ENCODE measurements at regions not wholly inside any gene's neighbourhood (a gene's known extent, or its start where the extent isn't known, plus 50 kb on each side); places are given as distances from the start of the nearest gene placed in this dataset.

DNA sequence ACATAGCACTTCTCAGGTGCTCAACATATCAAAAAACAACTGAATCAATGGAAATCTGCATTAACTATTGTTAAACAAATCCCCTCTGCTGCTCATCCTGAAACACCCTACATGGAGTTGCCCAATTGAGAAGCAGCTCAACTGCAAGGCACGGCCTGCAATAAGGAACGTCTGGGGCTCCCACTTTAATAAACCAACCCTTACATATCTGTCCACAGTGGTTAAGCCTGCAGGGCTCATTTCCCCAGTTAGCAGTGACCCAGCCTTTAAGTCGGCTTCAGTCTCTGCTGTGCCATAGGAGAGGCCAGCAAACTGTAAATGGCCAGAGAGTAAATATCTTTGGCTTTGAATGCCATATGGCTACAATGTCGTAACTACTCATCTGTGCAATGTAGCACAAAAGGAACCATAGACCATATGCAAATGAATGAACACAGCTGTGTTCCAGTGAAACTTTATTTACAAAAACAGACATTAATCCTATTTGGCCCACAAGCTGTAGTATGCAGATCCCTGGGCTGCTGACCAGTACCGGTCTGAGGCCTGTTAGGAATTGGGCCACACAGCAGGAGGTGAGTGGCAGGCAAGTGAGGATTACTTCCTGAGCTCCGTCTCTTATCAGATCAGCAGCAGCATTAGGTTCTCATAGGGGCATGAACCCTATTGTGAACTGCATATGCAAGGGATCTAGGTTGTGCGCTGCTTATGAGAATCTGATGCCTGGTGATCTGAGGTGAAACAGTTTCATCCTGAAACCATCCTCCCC lies 522.7 kb upstream of the CDH4 start:
- no peak for DNase-seq

DNA sequence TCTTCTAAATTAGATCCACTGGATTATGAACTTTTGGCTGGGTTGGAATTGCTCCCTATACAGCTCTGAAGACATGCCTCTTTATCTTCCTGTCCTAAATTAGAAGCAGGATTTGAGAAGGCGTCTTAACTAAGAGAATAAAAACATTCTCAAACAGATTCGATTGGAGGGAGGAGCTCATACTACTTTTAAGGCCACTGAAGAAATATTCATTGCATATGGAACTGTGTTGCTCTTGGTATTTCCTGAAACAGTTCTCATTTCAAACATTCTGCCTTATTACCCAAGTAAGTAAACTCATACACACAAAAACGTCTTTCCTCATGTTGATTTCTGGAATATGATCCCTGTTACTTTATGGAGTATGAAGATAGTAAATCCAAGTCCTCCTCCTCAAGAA lies 519.7 kb upstream of the CDH4 start:
- no peak for DNase-seq

DNA sequence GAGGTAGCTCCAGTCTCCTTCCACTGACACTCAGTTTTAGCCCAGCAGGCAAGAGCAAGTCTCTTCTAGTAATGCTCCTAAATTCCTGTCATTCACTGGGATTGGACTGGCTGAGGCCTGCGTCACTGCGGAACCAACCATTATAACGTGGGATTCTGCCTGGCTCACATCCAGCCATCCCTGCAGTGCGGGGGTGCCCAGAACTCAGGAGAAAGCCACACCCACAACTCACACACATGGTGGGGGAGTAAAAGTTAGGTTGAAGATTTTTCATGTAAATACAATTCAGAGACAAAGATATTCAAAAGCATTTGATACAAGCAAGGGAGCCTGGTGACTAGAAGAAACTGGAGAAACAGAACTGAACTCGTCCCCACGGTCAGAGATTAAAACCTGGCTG lies 504.0 kb upstream of the CDH4 start:
- DNase-seq, result no peak

- no peak for DNase-seq
Measured at GRCh38 chr20:60749804-60750602, 502.1 kb upstream of the CDH4 start.

- DNase-seq, result no peak
Measured at GRCh38 chr20:60750909-60751308, 501.2 kb upstream of the CDH4 start.

DNA sequence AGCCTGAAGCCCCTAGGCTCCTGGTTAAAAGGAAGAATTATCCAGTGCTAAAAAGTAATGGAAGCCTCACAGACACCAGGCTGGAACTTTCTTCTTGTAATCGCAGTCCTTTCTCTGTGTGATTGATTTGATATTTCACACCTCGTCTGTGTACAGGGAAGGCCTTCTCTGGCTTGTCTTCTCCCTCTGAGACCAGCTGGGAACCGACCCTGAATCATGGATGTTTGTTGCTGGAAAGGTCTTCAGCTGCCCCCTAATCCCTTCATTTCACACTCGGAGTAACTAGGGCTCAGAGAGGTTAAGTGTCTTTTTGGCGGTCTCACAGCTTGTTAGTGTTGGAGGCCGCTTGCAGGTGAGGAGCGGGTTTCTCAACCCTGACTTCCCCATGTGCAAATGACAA lies 500.2 kb upstream of the CDH4 start:
- DNase-seq, result no peak

GRCh38 chr20:60752741-60753420 lies 499.2 kb upstream of the CDH4 start:
- DNase-seq, result no peak

GRCh38 chr20:60754856-60755255 lies 497.2 kb upstream of the CDH4 start:
- no peak for DNase-seq

DNA sequence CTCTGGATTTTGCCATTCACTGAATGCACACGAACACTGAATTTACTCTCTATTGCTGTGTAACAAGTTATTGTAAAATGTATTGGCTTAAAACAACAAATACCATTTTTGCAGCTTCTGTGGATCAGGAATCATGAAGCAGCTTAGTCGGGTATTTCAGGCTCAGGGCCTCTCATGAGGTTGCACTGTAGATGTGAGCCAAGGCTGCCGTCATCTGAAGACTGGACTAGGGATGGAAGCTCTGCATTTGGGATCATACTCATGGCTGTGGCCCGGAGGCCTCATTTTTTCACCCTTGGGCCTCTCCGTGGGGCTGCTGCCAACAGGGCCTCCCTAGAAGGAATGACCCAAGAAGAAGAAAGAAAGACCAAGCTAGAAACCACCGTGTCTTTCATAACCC lies 492.4 kb upstream of the CDH4 start:
- DNase-seq, result no peak

DNA sequence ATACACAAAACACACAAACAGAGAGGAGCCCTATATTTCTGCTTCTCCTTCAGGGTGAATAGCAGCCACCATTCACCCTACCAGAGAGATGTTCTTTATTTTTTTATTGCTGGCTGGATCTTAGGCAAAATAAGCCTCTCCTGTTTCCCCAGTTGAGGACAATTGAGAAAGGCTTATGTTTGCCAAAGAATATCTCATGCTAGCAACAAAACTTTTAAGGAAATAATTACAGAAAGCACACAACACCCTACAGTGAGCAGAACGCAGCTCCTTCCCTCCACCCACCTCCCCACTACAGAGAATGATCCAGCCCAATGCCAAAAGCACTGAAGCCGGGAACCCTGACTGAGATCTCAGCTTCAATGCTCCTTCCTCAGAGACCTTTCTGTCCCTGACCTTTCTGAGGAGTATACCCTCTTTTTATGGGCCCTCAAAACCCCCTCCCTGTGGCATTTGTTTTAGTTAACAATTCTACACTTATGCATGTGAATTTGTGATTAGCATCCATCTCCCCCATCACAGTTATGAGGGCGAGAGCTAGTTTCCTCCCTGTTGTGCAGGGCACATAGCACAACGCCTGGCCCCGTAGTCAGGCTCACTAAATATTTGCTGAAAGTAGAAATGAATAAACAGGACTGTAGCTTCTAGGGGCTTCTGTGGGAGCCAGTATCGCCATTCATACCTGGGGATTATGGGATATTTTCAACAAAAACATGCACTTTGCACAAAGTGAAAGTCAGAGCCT lies 491.6 kb upstream of the CDH4 start:
- no peak for DNase-seq

DNA sequence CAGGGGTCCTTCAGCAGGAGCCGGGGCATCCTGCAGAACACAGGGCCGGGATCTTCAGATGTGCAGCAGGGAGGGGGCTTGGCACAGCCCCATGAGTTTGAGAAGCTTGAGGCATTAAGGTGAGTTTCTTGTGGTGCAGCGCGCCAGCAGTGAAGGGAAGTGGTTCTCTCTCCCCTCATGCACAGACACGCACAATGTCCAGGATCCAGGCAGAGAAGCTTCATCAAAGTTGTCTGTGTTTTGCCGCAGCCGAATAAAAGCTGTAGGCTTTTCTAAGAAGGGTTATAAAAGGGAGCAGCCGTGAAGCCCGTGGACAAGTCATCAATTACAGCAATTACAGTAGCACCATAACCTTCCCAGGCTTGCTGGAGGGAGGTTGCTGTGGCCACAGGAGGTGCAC lies 491.0 kb upstream of the CDH4 start:
- DNase-seq, result no peak

DNA sequence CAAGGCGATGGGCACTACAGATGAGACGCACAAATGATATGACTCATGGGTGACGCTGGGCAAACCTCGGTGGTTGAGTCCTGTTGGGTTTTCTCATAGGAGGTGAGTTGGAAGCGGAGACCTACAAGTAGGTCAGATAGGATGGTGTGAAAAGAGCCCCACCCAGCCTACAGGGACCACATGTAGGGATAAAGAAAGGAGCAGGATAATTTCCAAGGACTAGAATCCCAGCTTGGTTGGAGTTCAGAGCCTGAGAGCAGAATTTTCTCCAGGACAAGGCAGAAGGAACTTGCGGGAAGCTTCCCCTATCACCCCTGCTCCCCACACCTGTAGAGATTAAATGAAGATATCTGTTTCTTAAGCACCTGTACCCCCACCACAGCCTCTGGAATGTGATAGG lies 489.7 kb upstream of the CDH4 start:
- DNase-seq, result no peak

DNA sequence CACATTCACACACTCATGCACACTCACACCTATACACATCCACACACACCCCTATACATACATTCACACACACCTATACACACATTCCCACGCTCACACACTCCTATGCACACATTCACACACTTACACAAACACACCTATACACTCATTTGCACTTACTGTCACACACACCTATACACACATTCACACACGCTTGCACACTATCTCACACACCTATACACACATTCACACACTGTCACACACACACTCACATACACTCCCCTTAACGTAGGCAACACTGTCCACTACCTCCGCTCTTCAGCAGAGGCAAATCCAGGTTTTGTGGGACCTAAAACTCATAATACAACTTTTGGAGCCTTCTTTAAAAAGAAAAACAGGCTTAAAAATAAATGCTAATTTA lies 487.7 kb upstream of the CDH4 start:
- DNase-seq, result no peak

DNA sequence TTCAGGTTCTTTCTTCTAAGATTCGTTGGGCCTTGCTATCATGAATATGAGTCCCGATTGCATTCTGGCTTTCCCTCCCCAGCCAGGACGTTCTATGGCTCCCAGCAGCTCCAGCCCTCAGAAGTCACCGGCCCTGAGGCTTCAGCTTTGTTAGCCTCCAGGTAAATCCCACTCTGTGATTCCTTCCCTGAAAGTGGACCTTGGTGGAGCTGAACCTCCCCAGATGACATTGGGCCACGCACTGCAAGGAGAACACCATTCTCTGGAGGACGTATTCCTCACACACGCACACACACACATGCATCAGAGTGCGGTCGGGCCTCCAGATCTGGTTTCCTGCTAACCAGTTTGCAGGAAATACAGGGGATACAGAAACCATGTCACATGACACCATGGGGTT lies 487.3 kb upstream of the CDH4 start:
- no peak for DNase-seq

DNA sequence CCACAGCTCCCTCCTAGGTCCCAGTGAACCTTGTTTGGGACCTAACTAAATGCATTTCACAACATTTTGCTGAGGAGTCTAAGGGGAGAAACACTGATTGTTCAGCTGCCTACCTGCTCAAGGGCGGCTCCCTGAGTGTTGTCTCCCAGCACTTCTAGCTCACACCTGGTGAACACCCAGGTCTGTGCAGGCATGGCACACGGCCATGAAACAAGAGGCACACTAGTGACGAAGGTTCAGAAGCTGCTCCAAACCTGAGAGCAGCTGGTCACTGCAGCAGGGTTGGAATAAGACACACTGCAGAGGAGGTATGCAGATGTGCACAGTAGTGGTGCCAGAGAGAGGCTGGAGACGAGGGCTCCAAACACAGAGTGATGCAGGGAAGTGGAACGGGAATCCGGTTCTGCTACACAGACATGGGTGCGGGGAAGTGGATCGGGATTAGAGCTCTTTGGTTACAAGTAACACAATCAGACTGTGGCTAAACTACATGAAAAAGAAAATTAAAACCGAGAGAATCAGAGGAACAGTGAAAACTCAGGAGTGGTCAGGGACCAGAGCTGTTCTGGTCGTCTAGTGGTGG lies 486.1 kb upstream of the CDH4 start:
- no peak for DNase-seq

- no peak for DNase-seq
Measured at GRCh38 chr20:60768216-60768615, 483.8 kb upstream of the CDH4 start.

- no peak for DNase-seq
Measured at GRCh38 chr20:60780388-60781025, 471.6 kb upstream of the CDH4 start.

DNA sequence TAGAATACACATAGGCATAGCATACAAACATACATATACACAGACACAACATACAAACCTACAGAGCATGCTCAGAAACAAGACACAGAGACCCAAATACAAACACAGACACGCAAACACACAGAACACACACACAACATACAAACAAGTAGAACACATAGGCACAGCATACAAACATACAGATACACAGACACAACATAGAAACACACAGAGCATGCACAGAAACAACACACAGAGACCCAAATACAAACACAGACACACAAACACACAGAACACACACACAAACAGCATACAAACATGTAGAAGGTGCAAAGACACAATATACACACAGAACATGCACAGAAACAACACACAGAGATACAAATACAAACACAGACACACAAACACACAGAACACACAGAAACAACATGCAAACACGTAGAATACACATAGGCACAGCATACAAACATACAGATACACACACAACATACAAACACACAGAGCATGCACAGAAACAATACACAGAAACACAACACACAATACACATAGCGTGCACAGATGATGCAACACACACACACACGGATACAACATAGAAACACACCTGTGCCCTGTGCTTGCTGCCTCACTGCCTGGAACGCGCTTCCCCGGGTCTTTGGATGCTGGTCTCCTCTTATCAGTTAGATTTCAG lies 469.0 kb upstream of the CDH4 start:
- DNase-seq, result no peak

- DNase-seq, result no peak
Measured at GRCh38 chr20:60785301-60785700, 466.8 kb upstream of the CDH4 start.

DNA sequence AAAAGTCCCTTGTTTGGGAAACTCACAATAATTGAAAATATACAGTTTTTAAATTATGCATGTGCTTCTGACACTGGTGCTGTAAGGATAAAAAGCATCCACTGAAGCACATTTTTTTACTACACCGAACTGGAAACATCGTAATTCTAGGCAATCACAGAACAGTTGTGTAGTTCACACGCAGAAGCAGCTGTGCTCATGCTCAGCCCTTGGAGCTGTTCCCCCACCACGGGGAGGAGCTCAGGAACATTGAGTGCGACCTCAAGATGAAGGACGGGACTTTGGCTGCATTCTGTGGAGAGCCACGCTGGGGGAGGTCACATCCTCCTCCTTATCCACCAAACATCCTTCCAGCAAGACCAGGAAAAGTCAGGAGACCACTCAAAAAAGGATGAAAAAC lies 466.3 kb upstream of the CDH4 start:
- no peak for DNase-seq

DNA sequence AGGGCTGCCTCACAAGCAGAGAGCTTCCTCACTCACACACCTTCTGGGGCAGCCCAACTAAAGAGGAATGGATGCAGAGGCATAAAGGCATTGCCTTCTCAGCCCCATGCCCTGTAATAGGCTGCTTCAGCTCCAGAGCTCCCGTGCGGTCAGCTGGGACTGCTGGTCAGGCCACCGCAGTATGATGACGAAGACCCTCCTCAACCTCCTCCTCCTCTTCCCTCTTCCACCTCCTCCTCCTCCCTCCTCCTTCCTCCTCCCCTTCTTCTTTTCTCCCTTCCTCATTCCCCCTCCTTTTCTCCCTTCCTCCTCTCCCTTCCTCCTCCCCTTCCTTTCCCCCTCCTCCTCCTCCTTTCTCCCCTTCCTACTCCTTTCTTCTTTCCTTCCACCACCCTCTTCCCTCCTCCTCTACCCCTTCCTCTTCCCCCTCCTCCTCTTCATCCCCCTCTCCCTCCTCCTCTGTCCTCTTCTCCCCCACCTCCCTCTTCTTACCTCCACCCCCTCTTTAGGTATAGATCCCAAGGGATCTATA lies 465.3 kb upstream of the CDH4 start:
- DNase-seq, result no peak

GRCh38 chr20:60787276-60787675 lies 464.8 kb upstream of the CDH4 start:
- no peak for DNase-seq

All from NCI-H1694 (cell line).